ENCODE measurements at regions not wholly inside any gene's neighbourhood (a gene's known extent, or its start where the extent isn't known, plus 50 kb on each side); places are given as distances from the start of the nearest gene placed in this dataset.

- H3K9me3 ChIP-seq = no peaks in the 10 kb centered on the region
- H3K4me1 ChIP-seq = no peaks in the 10 kb centered on the region
- intact Hi-C loops (cut with DNase I) = no loop called here
Measured at GRCh38 chr22:49259839-49260615, 567.6 kb downstream of the BRD1 start.

GRCh38 chr22:49258107-49259010, 569.3 kb downstream of the BRD1 start:
- no peaks in the 10 kb centered on the region for H3K4me1 ChIP-seq
- H3K27ac ChIP-seq = no peak overlapping the region
- H3K9me3 ChIP-seq = no peaks in the 10 kb centered on the region
- no peaks in the 10 kb centered on the region for H3K36me3 ChIP-seq
- no peak for TF ChIP-seq CTCF (IDR thresholded peaks at IDR 0.05)
- DNase-seq = no peak
- no peak for ATAC-seq
- intact Hi-C loops (cut with DNase I) = no loop called here
- no peak overlapping the region for H3K4me3 ChIP-seq
- peaks cover 0 to 25% of the 10 kb centered on the region in 2 donors for H3K27me3 ChIP-seq

More at GRCh38 chr22:49259839-49260615, 567.6 kb downstream of the BRD1 start:
- no peak for TF ChIP-seq CTCF (IDR thresholded peaks at IDR 0.05)
- Histone ChIP-seq H3K36me3 (no peaks in the 10 kb centered on the region), H3K27me3 (peaks cover 0 to 14% of the 10 kb centered on the region in 2 donors), H3K27ac (no peak overlapping the region), H3K4me3 (no peak overlapping the region)
- no peak for ATAC-seq
- no peak for DNase-seq

- Histone ChIP-seq H3K9me3 (no peaks in the 10 kb centered on the region), H3K27ac (no peak overlapping the region), H3K4me1 (no peaks in the 10 kb centered on the region), H3K4me3 (no peak overlapping the region), H3K27me3 (peaks cover 0 to 28% of the 10 kb centered on the region in 2 donors), H3K36me3 (no peaks in the 10 kb centered on the region)
- intact Hi-C loops (cut with DNase I) = no loop called here
- TF ChIP-seq CTCF (IDR thresholded peaks at IDR 0.05) = no peak
- DNase-seq = no peak
- no peak for ATAC-seq
Measured at GRCh38 chr22:49257551-49257961, 570.1 kb downstream of the BRD1 start.

GRCh38 chr22:49255741-49256318, 571.8 kb downstream of the BRD1 start:
- peaks cover 0 to 42% of the 10 kb centered on the region in 2 donors for H3K27me3 ChIP-seq

More at GRCh38 chr22:49255741-49256318, 571.8 kb downstream of the BRD1 start:
- H3K4me1 ChIP-seq = no peaks in the 10 kb centered on the region
- no peak overlapping the region for H3K4me3 ChIP-seq
- intact Hi-C loops (cut with DNase I) = no loop called here
- no peak overlapping the region for H3K27ac ChIP-seq
- TF ChIP-seq CTCF (IDR thresholded peaks at IDR 0.05) = no peak
- DNase-seq (no peak), ATAC-seq (no peak)
- no peaks in the 10 kb centered on the region for H3K36me3 ChIP-seq
- H3K9me3 ChIP-seq = no peaks in the 10 kb centered on the region

Measured in left lung (tissue), 4 donors.